ENCODE measurements at regions not wholly inside any gene's neighbourhood (a gene's known extent, or its start where the extent isn't known, plus 50 kb on each side); places are given as distances from the start of the nearest gene placed in this dataset.
"Not testable (repeated sequence)": the region's sequence is repeated elsewhere in the genome, so short reads cannot be mapped to it uniquely, and the experiment has no call there.

GRCh38 chr17:16838287-16838686, 133.6 kb downstream of the TNFRSF13B start:
- H3K27ac Mint-ChIP-seq; intact Hi-C loops (cut with micrococcal nuclease); H2AFZ ChIP-seq (ENCODE audit: insufficient read depth, low read depth, low read length, poor library complexity, severe bottlenecking); DNase-seq; H4K20me1 ChIP-seq (ENCODE audit: insufficient read depth, low read length); H3K9me3 ChIP-seq (replicated peaks in 1 of 2; ENCODE audit: control insufficient read depth in 1 of 2, insufficient read depth in 1 of 2, low read length in 2 of 2); H3K27me3 ChIP-seq (ENCODE audit: control insufficient read depth in 2 of 2, insufficient read depth in 2 of 2, low read length in 2 of 2); H3K9me3 Mint-ChIP-seq; H3K4me1 Mint-ChIP-seq; H3K9ac ChIP-seq (ENCODE audit: insufficient read depth, low read length, poor library complexity, severe bottlenecking); H3K27ac ChIP-seq (ENCODE audit: low read depth in 1 of 2, low read length in 2 of 2); H3K4me3 Mint-ChIP-seq; H3K79me2 ChIP-seq (ENCODE audit: insufficient read depth, low read length); H3K36me3 ChIP-seq (replicated peaks in 1 of 2; ENCODE audit: control insufficient read depth in 1 of 2, insufficient read depth in 2 of 2, low read length in 2 of 2); H3K36me3 Mint-ChIP-seq; H3K4me1 ChIP-seq (ENCODE audit: control insufficient read depth in 1 of 2, insufficient read depth in 2 of 2, low read length in 2 of 2); H3K4me2 ChIP-seq (replicated peaks; ENCODE audit: extremely low read depth, low read length, poor library complexity, severe bottlenecking); H3K4me3 ChIP-seq (replicated peaks in 1 of 3; ENCODE audit: low read depth in 2 of 3, low read length in 3 of 3); H3K27me3 Mint-ChIP-seq (ENCODE audit: low read depth in 3 of 3): not testable (repeated sequence)
- 73% methylated on average over 3 of the region's 9 CpGs for WGBS (ENCODE audit: insufficient coverage)

- H3K36me3 ChIP-seq (replicated peaks in 1 of 2; ENCODE audit: control insufficient read depth in 1 of 2, insufficient read depth in 2 of 2, low read length in 2 of 2); H3K4me1 ChIP-seq (ENCODE audit: control insufficient read depth in 1 of 2, insufficient read depth in 2 of 2, low read length in 2 of 2); H3K9me3 ChIP-seq (replicated peaks in 1 of 2; ENCODE audit: control insufficient read depth in 1 of 2, insufficient read depth in 1 of 2, low read length in 2 of 2); H3K4me2 ChIP-seq (replicated peaks; ENCODE audit: extremely low read depth, low read length, poor library complexity, severe bottlenecking); H3K4me3 Mint-ChIP-seq; H3K36me3 Mint-ChIP-seq; DNase-seq; H3K4me3 ChIP-seq (replicated peaks in 1 of 3; ENCODE audit: low read depth in 2 of 3, low read length in 3 of 3); H3K27ac ChIP-seq (ENCODE audit: low read depth in 1 of 2, low read length in 2 of 2); H2AFZ ChIP-seq (ENCODE audit: insufficient read depth, low read depth, low read length, poor library complexity, severe bottlenecking); H3K4me1 Mint-ChIP-seq; H4K20me1 ChIP-seq (ENCODE audit: insufficient read depth, low read length); intact Hi-C loops (cut with micrococcal nuclease); H3K9ac ChIP-seq (ENCODE audit: insufficient read depth, low read length, poor library complexity, severe bottlenecking); H3K27ac Mint-ChIP-seq; H3K27me3 ChIP-seq (ENCODE audit: control insufficient read depth in 2 of 2, insufficient read depth in 2 of 2, low read length in 2 of 2); H3K79me2 ChIP-seq (ENCODE audit: insufficient read depth, low read length); H3K9me3 Mint-ChIP-seq; H3K27me3 Mint-ChIP-seq (ENCODE audit: low read depth in 3 of 3): not testable (repeated sequence)
- no CpG with 5 or more reads among the region's 11 CpGs for WGBS (ENCODE audit: insufficient coverage)
These were observed 134.3 kb downstream of the TNFRSF13B start for GRCh38 chr17:16837468-16838266.

- H2AFZ ChIP-seq (ENCODE audit: insufficient read depth, low read depth, low read length, poor library complexity, severe bottlenecking); H3K4me3 Mint-ChIP-seq; H3K9me3 Mint-ChIP-seq; H4K20me1 ChIP-seq (ENCODE audit: insufficient read depth, low read length); H3K4me2 ChIP-seq (replicated peaks; ENCODE audit: extremely low read depth, low read length, poor library complexity, severe bottlenecking); DNase-seq; H3K4me1 Mint-ChIP-seq; H3K36me3 ChIP-seq (replicated peaks in 1 of 2; ENCODE audit: control insufficient read depth in 1 of 2, insufficient read depth in 2 of 2, low read length in 2 of 2); intact Hi-C loops (cut with micrococcal nuclease); H3K36me3 Mint-ChIP-seq; H3K9ac ChIP-seq (ENCODE audit: insufficient read depth, low read length, poor library complexity, severe bottlenecking); H3K27me3 ChIP-seq (ENCODE audit: control insufficient read depth in 2 of 2, insufficient read depth in 2 of 2, low read length in 2 of 2); H3K4me1 ChIP-seq (ENCODE audit: control insufficient read depth in 1 of 2, insufficient read depth in 2 of 2, low read length in 2 of 2); H3K9me3 ChIP-seq (replicated peaks in 1 of 2; ENCODE audit: control insufficient read depth in 1 of 2, insufficient read depth in 1 of 2, low read length in 2 of 2); H3K27ac ChIP-seq (ENCODE audit: low read depth in 1 of 2, low read length in 2 of 2); H3K27me3 Mint-ChIP-seq (ENCODE audit: low read depth in 3 of 3); H3K79me2 ChIP-seq (ENCODE audit: insufficient read depth, low read length); H3K27ac Mint-ChIP-seq; H3K4me3 ChIP-seq (replicated peaks in 1 of 3; ENCODE audit: low read depth in 2 of 3, low read length in 3 of 3): not testable (repeated sequence)
- WGBS (ENCODE audit: insufficient coverage) = no CpG with 5 or more reads among the region's 12 CpGs
These were observed 135.5 kb downstream of the TNFRSF13B start for GRCh38 chr17:16836315-16836915.

- intact Hi-C loops (cut with micrococcal nuclease); H3K36me3 ChIP-seq (replicated peaks in 1 of 2; ENCODE audit: control insufficient read depth in 1 of 2, insufficient read depth in 2 of 2, low read length in 2 of 2); H3K9me3 Mint-ChIP-seq; H3K9me3 ChIP-seq (replicated peaks in 1 of 2; ENCODE audit: control insufficient read depth in 1 of 2, insufficient read depth in 1 of 2, low read length in 2 of 2); H3K27me3 ChIP-seq (ENCODE audit: control insufficient read depth in 2 of 2, insufficient read depth in 2 of 2, low read length in 2 of 2); H3K9ac ChIP-seq (ENCODE audit: insufficient read depth, low read length, poor library complexity, severe bottlenecking); H2AFZ ChIP-seq (ENCODE audit: insufficient read depth, low read depth, low read length, poor library complexity, severe bottlenecking); H3K4me3 Mint-ChIP-seq; H3K4me1 Mint-ChIP-seq; H3K79me2 ChIP-seq (ENCODE audit: insufficient read depth, low read length); H3K36me3 Mint-ChIP-seq; H3K27me3 Mint-ChIP-seq (ENCODE audit: low read depth in 3 of 3); H3K4me3 ChIP-seq (replicated peaks in 1 of 3; ENCODE audit: low read depth in 2 of 3, low read length in 3 of 3); H3K27ac ChIP-seq (ENCODE audit: low read depth in 1 of 2, low read length in 2 of 2); DNase-seq; H3K4me2 ChIP-seq (replicated peaks; ENCODE audit: extremely low read depth, low read length, poor library complexity, severe bottlenecking); H3K4me1 ChIP-seq (ENCODE audit: control insufficient read depth in 1 of 2, insufficient read depth in 2 of 2, low read length in 2 of 2); H3K27ac Mint-ChIP-seq; H4K20me1 ChIP-seq (ENCODE audit: insufficient read depth, low read length): not testable (repeated sequence)
- no CpG with 5 or more reads among the region's 12 CpGs for whole genome bisulfite sequencing (ENCODE audit: insufficient coverage)
These were observed 138.4 kb downstream of the TNFRSF13B start for GRCh38 chr17:16833517-16833916.

Measured in CD14-positive monocyte (primary cell).